ENCODE measurements at regions not wholly inside any gene's neighbourhood (a gene's known extent, or its start where the extent isn't known, plus 50 kb on each side); places are given as distances from the start of the nearest gene placed in this dataset.

GRCh38 chr4:63589796-63590195 is 819.5 kb downstream of the TECRL start:
- Histone ChIP-seq H3K14ac (replicated peaks; ENCODE audit: low read depth, low read length) (no peak overlapping the region), H3K56ac (ENCODE audit: extremely low read depth, insufficient read depth, low read length) (no peak overlapping the region), H3K36me3 (ENCODE audit: control insufficient read depth, insufficient read depth, low read length) (no peaks in the 10 kb centered on the region), H4K5ac (ENCODE audit: low read depth, low read length) (no peak overlapping the region), H2BK5ac (ENCODE audit: low read depth, low read length, poor library complexity, severe bottlenecking) (no peak overlapping the region), H3K4ac (ENCODE audit: low read depth, low read length) (no peak overlapping the region), H3K27ac (ENCODE audit: insufficient read depth, low read length) (no peak overlapping the region), H2BK120ac (ENCODE audit: low read depth, low read length) (no peak overlapping the region), H2BK15ac (ENCODE audit: low read depth, low read length) (no peak overlapping the region), H4K91ac (ENCODE audit: insufficient read depth, low read depth, low read length) (no peak overlapping the region), H4K8ac (ENCODE audit: low read depth in 2 of 2, low read length in 2 of 2) (no peak overlapping the region), H3K79me1 (ENCODE audit: low read depth in 1 of 2, low read length in 2 of 2) (no peaks in the 10 kb centered on the region), H3K4me1 (ENCODE audit: control insufficient read depth, insufficient read depth, low read length) (no peaks in the 10 kb centered on the region), H4K20me1 (ENCODE audit: insufficient read depth, low read length) (no peaks in the 10 kb centered on the region), H3K27me3 (ENCODE audit: control insufficient read depth, insufficient read depth, low read length) (no peaks in the 10 kb centered on the region), H2AK9ac (replicated peaks; ENCODE audit: low read depth, low read length, poor library complexity) (no peak overlapping the region), H3K18ac (ENCODE audit: low read depth, low read length) (no peak overlapping the region), H3K9me3 (ENCODE audit: control insufficient read depth, insufficient read depth, low read length) (peaks cover 5% of the 10 kb centered on the region; the same call in 1 of the 2 replicates), H2AK5ac (ENCODE audit: low read depth, low read length) (no peak overlapping the region), H3K9me1 (ENCODE audit: insufficient read depth, low read length) (no peaks in the 10 kb centered on the region), H2AFZ (replicated peaks; ENCODE audit: low read length, poor library complexity) (no peak overlapping the region), H3K4me3 (ENCODE audit: insufficient read depth, low read depth, low read length) (no peak overlapping the region), H3K9ac (ENCODE audit: low read depth, low read length) (no peak overlapping the region), H3K23ac (ENCODE audit: low read depth, low read length) (no peak overlapping the region), H3K4me2 (ENCODE audit: low read depth, low read length) (no peak overlapping the region), H2BK20ac (ENCODE audit: low read depth, low read length) (no peak overlapping the region)
- intact Hi-C loops (cut with micrococcal nuclease) (no loop called here), in situ Hi-C loops (cut with MboI; ENCODE audit: low sequenced_read_pairs) (no loop called here), dilution Hi-C loops (cut with HindIII; ENCODE audit: low sequenced_read_pairs, unreplicated experiment) (no loop called here)
- ATAC-seq (ENCODE audit: low read depth) (no peak), DNase-seq (no peak)
- ChIA-PET POLR2A (ENCODE audit: unreplicated experiment) (no interaction called here), CTCF (no interaction called here)
- WGBS, 2 experiments (ENCODE audit: extremely low coverage in 2 of 2, insufficient read length in 1 of 2): no CpG with 5 or more reads among the region's 6 CpGs
- TF ChIP-seq SMC3 (IDR thresholded peaks at IDR 0.05; ENCODE audit: low read depth, low read length) (no peak), CHD1 (IDR thresholded peaks at IDR 0.05; ENCODE audit: low read depth, low read length) (no peak), BHLHE40 (IDR thresholded peaks at IDR 0.05; ENCODE audit: low read depth, low read length) (no peak), RAD21 (IDR thresholded peaks at IDR 0.05; ENCODE audit: low read length) (no peak)
- BruUV-seq (replicated peaks): no TSS peak

All from IMR-90 (cell line).